ENCODE measurements at regions not wholly inside any gene's neighbourhood (a gene's known extent, or its start where the extent isn't known, plus 50 kb on each side); places are given as distances from the start of the nearest gene placed in this dataset.

DNA sequence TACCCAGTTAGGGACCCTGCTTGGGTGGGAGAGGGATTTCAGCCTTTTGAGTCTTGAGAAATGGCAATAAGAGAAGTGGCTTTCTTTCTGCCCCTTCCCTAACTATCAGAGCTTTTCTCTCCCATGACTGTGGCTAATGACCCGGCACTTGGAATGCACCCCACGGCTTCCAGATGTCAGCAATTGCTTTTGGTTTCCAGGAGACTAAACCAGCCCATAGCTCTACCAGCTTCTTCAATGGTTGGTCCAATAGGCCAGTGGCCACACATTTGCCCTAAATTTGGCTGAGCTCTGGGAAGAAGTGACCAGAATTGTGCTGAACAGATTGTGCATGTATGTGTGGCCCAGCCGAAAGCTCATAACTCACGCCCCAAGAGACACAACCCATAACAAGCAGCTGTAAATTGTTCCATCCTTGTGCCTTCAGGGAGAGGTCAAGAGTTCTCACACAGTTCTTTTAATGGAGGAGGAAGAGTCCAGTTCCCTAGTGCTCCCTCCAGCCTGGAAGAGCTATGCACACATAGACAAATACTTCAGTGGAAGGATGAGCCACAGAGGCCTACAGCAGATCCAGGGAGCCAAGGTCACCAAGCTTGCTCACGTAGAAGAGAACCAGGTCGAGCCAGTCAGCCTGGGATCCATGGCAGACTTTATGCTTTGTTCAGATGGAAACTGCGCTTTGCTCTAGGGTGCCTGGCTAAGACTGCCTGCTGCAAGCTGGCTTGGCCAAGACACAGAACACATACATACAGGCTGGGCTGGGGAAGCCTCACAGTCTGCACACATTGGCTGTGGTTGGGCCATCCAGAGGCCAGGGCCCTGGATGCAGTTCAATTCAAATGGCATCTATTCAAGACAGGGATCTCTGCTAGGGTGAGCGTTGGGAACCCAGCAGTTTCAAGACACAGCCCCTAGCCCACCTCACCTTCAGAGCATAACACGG is 131.8 kb upstream of the HABP2 start:
- DNase-seq (ENCODE audit: extremely low spot score), result no peak
- TF ChIP-seq, protein P1, sequence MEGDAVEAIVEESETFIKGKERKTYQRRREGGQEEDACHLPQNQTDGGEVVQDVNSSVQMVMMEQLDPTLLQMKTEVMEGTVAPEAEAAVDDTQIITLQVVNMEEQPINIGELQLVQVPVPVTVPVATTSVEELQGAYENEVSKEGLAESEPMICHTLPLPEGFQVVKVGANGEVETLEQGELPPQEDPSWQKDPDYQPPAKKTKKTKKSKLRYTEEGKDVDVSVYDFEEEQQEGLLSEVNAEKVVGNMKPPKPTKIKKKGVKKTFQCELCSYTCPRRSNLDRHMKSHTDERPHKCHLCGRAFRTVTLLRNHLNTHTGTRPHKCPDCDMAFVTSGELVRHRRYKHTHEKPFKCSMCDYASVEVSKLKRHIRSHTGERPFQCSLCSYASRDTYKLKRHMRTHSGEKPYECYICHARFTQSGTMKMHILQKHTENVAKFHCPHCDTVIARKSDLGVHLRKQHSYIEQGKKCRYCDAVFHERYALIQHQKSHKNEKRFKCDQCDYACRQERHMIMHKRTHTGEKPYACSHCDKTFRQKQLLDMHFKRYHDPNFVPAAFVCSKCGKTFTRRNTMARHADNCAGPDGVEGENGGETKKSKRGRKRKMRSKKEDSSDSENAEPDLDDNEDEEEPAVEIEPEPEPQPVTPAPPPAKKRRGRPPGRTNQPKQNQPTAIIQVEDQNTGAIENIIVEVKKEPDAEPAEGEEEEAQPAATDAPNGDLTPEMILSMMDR (IDR thresholded peaks at IDR 0.05; ENCODE audit: control extremely low read depth, extremely low read depth, low read depth, missing control alignments), result no peak
- CTCF ChIA-PET, result interaction anchor here (0.8 to 1.2 kb wide), 2 partner anchors 11 to 17 kb away, joined by 3 read pairs; no protein-coding TSS in a partner anchor
- POLR2A ChIA-PET, result no interaction called here

DNA sequence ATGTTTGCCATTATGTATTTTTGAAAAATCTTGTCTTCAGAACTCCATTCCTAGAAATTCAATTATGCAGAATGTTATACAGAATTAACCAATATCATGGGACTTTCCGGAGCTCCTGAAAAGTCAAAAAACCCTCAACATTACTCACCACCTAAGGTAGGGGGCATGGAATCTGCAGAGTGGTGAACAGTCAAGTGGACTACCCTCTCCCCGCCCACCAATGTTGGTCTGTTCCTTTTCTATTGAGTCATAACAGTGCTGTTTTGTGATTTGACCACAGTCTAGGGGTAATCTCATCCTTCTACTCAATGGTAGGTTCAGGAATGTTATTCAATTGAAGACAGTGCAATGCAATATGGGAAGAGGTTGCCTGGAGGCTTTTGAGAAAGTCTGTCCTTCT is 130.5 kb upstream of the HABP2 start:
- CTCF ChIA-PET, result no interaction called here
- POLR2A ChIA-PET, result no interaction called here
- TF ChIP-seq, protein P1 (IDR thresholded peaks at IDR 0.05; ENCODE audit: control extremely low read depth, extremely low read depth, low read depth, missing control alignments), result no peak
- DNase-seq (ENCODE audit: extremely low spot score), result no peak

DNA sequence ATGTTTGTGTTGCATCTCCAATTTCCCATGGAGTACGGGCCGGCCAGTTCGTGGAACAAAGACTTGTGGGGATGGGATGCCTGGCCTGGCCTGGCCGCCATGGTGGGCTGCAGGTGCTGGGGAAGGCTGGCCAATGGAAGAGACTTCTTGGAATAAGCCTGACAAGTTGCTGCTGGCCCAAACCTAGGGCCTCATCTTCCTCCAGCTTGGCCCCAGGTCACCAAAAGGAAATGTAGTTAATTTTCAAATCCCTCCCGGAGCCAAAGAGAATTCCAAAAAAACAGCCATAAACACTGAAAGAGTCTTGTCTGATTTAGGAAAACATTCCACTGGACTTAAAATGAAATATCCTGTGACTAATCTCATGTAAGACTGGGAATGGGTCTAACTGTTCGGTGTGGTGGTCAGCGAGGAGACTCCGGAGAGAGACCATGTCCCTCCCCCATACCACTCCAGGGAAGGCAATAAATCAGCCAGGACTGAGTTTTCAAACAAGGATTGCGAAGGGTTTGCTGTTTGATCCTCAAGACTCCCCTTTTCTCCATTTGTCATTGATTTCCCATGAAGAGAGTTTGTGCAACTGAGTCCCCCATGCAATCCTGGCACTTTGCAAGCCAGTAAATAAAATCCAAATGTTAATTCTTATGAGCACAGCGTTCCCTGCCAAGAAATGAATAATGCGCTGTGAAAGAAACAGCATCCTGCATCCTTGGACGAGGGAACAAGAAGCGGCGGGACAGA is 128.7 kb upstream of the HABP2 start:
- POLR2A ChIA-PET, result no interaction called here

DNA sequence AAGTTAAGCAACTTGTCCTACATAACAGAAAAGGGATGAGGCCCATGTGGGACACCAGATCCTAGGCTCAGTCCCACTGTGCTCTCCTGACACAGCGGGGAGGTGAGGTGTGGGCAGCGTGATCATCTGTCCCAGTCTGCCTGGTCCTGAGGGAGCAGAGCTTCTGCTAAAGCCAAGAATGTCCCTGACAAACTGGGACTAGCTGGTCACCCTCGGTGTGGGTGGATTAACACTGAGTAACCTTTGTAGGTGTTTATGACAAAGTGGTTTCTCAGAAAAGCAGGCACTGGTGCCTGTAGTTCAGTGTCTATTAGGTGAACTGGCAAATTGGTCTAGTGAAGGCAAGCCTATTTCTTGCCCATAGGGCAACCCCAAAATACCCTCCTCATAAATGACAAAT is 127.8 kb upstream of the HABP2 start:
- TF ChIP-seq, protein P1 (IDR thresholded peaks at IDR 0.05; ENCODE audit: control extremely low read depth, extremely low read depth, low read depth, missing control alignments), result no peak
- ChIA-PET CTCF (interaction anchor here (1.4 kb wide), 1 partner anchor 19 kb away, joined by 3 read pairs; no protein-coding TSS in a partner anchor), POLR2A (no interaction called here)
- DNase-seq (ENCODE audit: extremely low spot score), result no peak

More for the DNA sequence above, 128.7 kb upstream of the HABP2 start:
- DNase-seq (ENCODE audit: extremely low spot score), result no peak
- TF ChIP-seq, protein P1 (IDR thresholded peaks at IDR 0.05; ENCODE audit: control extremely low read depth, extremely low read depth, low read depth, missing control alignments), result no peak
- CTCF ChIA-PET, result interaction anchor here (1.4 kb wide), 1 partner anchor 20 kb away, joined by 3 read pairs; no protein-coding TSS in a partner anchor

DNA sequence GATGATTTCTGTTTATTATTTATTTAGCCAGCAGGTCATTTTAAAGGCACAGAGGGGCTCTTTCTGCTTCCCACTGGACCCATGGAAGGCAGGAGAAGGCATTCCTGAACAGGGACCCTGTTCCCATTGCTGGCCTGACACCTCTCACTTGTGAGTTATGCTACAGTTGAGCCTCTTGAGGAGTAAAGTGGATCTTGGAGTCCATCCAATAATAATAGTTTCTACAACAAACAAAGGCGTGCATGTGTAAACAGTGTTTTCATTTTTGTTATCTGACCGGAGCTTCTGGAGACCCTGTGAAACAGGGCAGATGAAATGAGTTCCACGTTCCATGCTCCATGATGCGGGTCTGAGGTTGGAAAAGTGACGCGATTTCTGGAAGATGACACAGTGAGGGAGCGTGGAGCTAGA is 127.3 kb upstream of the HABP2 start:
- TF ChIP-seq, protein P1 (IDR thresholded peaks at IDR 0.05; ENCODE audit: control extremely low read depth, extremely low read depth, low read depth, missing control alignments), result no peak
- POLR2A ChIA-PET, result no interaction called here
- CTCF ChIA-PET, result interaction anchor here (1.4 kb wide), 1 partner anchor 19 kb away, joined by 3 read pairs; no protein-coding TSS in a partner anchor
- no peak for DNase-seq (ENCODE audit: extremely low spot score)

DNA sequence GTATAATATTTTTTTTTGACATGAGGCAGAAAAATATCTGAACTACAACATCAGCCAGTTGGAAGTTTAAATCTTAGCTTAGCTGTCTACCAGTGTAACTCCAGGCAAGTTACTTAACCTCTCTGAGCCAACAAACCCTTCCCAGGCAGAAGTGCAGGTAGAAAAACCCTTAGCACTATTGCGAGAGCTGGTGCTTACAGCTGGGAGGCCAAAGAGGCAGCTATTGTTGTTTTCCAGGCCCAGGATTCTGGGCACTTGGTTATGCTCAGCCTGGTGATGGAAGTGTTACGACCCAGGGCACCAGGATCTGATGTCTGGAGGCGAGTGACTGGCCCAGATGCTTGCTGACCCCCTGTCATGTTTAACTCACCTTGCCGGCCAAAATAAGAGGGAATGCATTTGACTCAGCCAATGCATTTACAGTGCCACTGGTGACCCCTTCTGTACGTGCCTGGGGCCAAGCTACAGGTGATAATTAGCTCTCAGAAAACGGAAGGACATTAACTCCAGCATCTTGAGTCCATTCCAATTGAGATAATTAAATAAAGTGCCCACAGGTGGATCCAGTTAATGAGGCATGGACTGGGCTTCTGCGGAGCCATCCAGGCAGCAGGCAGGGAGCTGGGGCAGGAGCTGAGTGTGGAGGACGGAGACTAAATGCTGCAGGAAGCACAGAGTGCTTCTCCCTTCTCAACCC is 126.5 kb upstream of the HABP2 start:
- ChIA-PET POLR2A (no interaction called here), CTCF (no interaction called here)
- DNase-seq (ENCODE audit: extremely low spot score), result no peak
- TF ChIP-seq, protein P1 (IDR thresholded peaks at IDR 0.05; ENCODE audit: control extremely low read depth, extremely low read depth, low read depth, missing control alignments), result no peak
